Activated CD4-positive, alpha-beta T cell treated with anti-CD3 and anti-CD28 coated beads for 36 hours (primary cell): ENCODE measurements at regions not wholly inside any gene's neighbourhood (a gene's known extent, or its start where the extent isn't known, plus 50 kb on each side); places are given as distances from the start of the nearest gene placed in this dataset.
"Not testable (repeated sequence)": the region's sequence is repeated elsewhere in the genome, so short reads cannot be mapped to it uniquely, and the experiment has no call there.

ENCODE experiments used
- ATAC-seq: fragments of 200-7000 bp; cut with Tn5 transposase; one replicate; pipeline ENCODE4 v1.10.0; 2021; ENCODE audit warnings: mild to moderate bottlenecking, moderate library complexity
- CTCF ChIA-PET: fragments of 350-600 bp; sonication (Branson Sonifier 250); formaldehyde crosslinking; loops from one replicate; lab custom pipeline; 2021; ENCODE audit warnings: antibody characterized with exemption; lab: Charles Lee
- POLR2A ChIA-PET: fragments of 350-600 bp; sonication (Branson Sonifier 250); formaldehyde crosslinking; loops from one replicate; lab custom pipeline; 2021; ENCODE audit warnings: antibody characterized with exemption, inconsistent platforms; lab: Charles Lee
- DNase-seq: peaks from one replicate; pipeline ENCODE4 v3.0.0-alpha.2; 2020
- H3K27ac Mint-ChIP-seq: one replicate; pipeline ENCODE4 v1.8.0; 2021; ENCODE audit warnings: mixed read lengths
- H3K27me3 Mint-ChIP-seq: one replicate; pipeline ENCODE4 v1.8.0; 2021; ENCODE audit warnings: mixed read lengths
- H3K36me3 Mint-ChIP-seq: one replicate; pipeline ENCODE4 v1.8.0; 2021; ENCODE audit warnings: low read depth, mixed read lengths
- H3K4me1 Mint-ChIP-seq: one replicate; pipeline ENCODE4 v1.8.0; 2021; ENCODE audit warnings: mixed read lengths
- H3K4me3 Mint-ChIP-seq: one replicate; pipeline ENCODE4 v1.8.0; 2021; ENCODE audit warnings: mild to moderate bottlenecking, moderate library complexity, mixed read lengths
- H3K9me3 Mint-ChIP-seq: one replicate; pipeline ENCODE4 v1.8.0; 2021; ENCODE audit warnings: low read depth, mixed read lengths
- intact Hi-C, 2 experiments: fragments of 100-400 bp; cut with DNase I in 1 of 2; cut with micrococcal nuclease in 1 of 2; formaldehyde crosslinking; loops; one replicate each; pipeline versions ENCODE4 v1.14.2 to v1.15.1; 2022 to 2024; cut with DNase I, micrococcal nuclease

- no peak for ATAC-seq
- H3K4me3 Mint-ChIP-seq = no peak overlapping the region
- H3K27me3 Mint-ChIP-seq = no peaks in the 10 kb centered on the region
- intact Hi-C loops = no loop called here
- ChIA-PET CTCF (no interaction called here), POLR2A (no interaction called here)
- H3K27ac Mint-ChIP-seq = no peak overlapping the region
- no peaks in the 10 kb centered on the region for H3K4me1 Mint-ChIP-seq
- no peak for DNase-seq
- no peaks in the 10 kb centered on the region for H3K36me3 Mint-ChIP-seq
- no peaks in the 10 kb centered on the region for H3K9me3 Mint-ChIP-seq
Observed at GRCh38 chr11:105368711-105369110, 229.1 kb upstream of the CARD18 start.

GRCh38 chr11:105367129-105367528, 227.6 kb upstream of the CARD18 start:
- CTCF ChIA-PET = no interaction called here
- H3K4me3 Mint-ChIP-seq = no peak overlapping the region

GRCh38 chr11:105361651-105362050, 222.1 kb upstream of the CARD18 start:
- peaks cover 4% of the 10 kb centered on the region for H3K27me3 Mint-ChIP-seq
- H3K4me1 Mint-ChIP-seq = no peaks in the 10 kb centered on the region
- H3K36me3 Mint-ChIP-seq = no peaks in the 10 kb centered on the region
- no peaks in the 10 kb centered on the region for H3K9me3 Mint-ChIP-seq
- intact Hi-C loops = no loop called here
- ChIA-PET POLR2A (no interaction called here), CTCF (interaction anchor here (0.6 to 1.0 kb wide), 2 partner anchors 16 to 37 kb away, joined by 3 read pairs; no protein-coding TSS in a partner anchor)
- no peak overlapping the region for H3K27ac Mint-ChIP-seq
- H3K4me3 Mint-ChIP-seq = no peak overlapping the region
- ATAC-seq (no peak), DNase-seq (no peak)

More at GRCh38 chr11:105367129-105367528, 227.6 kb upstream of the CARD18 start:
- no peaks in the 10 kb centered on the region for H3K4me1 Mint-ChIP-seq
- H3K9me3 Mint-ChIP-seq = no peaks in the 10 kb centered on the region
- ATAC-seq (no peak), DNase-seq (no peak)
- H3K27me3 Mint-ChIP-seq = no peaks in the 10 kb centered on the region
- no peak overlapping the region for H3K27ac Mint-ChIP-seq
- intact Hi-C loops = no loop called here
- H3K36me3 Mint-ChIP-seq = no peaks in the 10 kb centered on the region
- POLR2A ChIA-PET = no interaction called here

- CTCF ChIA-PET = no interaction called here
- H3K4me1 Mint-ChIP-seq = no peaks in the 10 kb centered on the region
- ATAC-seq = no peak
- H3K4me3 Mint-ChIP-seq = no peak overlapping the region
- H3K27ac Mint-ChIP-seq = no peak overlapping the region
- no peaks in the 10 kb centered on the region for H3K36me3 Mint-ChIP-seq
- POLR2A ChIA-PET = no interaction called here
- H3K9me3 Mint-ChIP-seq = no peaks in the 10 kb centered on the region
- DNase-seq = no peak
- intact Hi-C loops = no loop called here
- H3K27me3 Mint-ChIP-seq = peaks cover 4% of the 10 kb centered on the region
Observed at GRCh38 chr11:105357764-105358163, 218.2 kb upstream of the CARD18 start.

- no peaks in the 10 kb centered on the region for H3K9me3 Mint-ChIP-seq
- no peak for ATAC-seq
- ChIA-PET POLR2A (no interaction called here), CTCF (no interaction called here)
- peaks cover 4% of the 10 kb centered on the region for H3K27me3 Mint-ChIP-seq
- intact Hi-C loops = no loop called here
- H3K27ac Mint-ChIP-seq = no peak overlapping the region
- no peak for DNase-seq
- H3K4me1 Mint-ChIP-seq = no peaks in the 10 kb centered on the region
- no peaks in the 10 kb centered on the region for H3K36me3 Mint-ChIP-seq
- H3K4me3 Mint-ChIP-seq = no peak overlapping the region
Observed at GRCh38 chr11:105357146-105357545, 217.6 kb upstream of the CARD18 start.

GRCh38 chr11:105349867-105350266, 210.3 kb upstream of the CARD18 start:
- ATAC-seq, H3K36me3 Mint-ChIP-seq, H3K4me3 Mint-ChIP-seq, intact Hi-C loops, H3K4me1 Mint-ChIP-seq, H3K27ac Mint-ChIP-seq, CTCF ChIA-PET, POLR2A ChIA-PET, H3K27me3 Mint-ChIP-seq, DNase-seq: not testable (repeated sequence)
- H3K9me3 Mint-ChIP-seq = peaks cover 12% of the 10 kb centered on the region

- Mint-ChIP-seq H3K36me3 (no peaks in the 10 kb centered on the region), H3K4me3 (no peak overlapping the region), H3K27me3 (no peaks in the 10 kb centered on the region), H3K4me1 (no peaks in the 10 kb centered on the region), H3K9me3 (peaks cover 6% of the 10 kb centered on the region), H3K27ac (no peak overlapping the region)
- no peak for DNase-seq
- intact Hi-C loops = no loop called here
- ATAC-seq = no peak
- POLR2A ChIA-PET = no interaction called here
- CTCF ChIA-PET = no interaction called here
Observed at GRCh38 chr11:105344938-105345337, 205.4 kb upstream of the CARD18 start.

- H3K4me3 Mint-ChIP-seq = no peak overlapping the region
- intact Hi-C loops = no loop called here
- no peaks in the 10 kb centered on the region for H3K36me3 Mint-ChIP-seq
- H3K27me3 Mint-ChIP-seq = peaks cover 6% of the 10 kb centered on the region
- ATAC-seq (no peak), DNase-seq (no peak)
- H3K9me3 Mint-ChIP-seq = peaks cover 9% of the 10 kb centered on the region
- no peak overlapping the region for H3K27ac Mint-ChIP-seq
- CTCF ChIA-PET = no interaction called here
- no peaks in the 10 kb centered on the region for H3K4me1 Mint-ChIP-seq
- POLR2A ChIA-PET = no interaction called here
Observed at GRCh38 chr11:105334025-105334714, 194.6 kb upstream of the CARD18 start.

GRCh38 chr11:105333153-105333552, 193.6 kb upstream of the CARD18 start:
- POLR2A ChIA-PET = no interaction called here
- H3K27ac Mint-ChIP-seq = no peak overlapping the region

GRCh38 chr11:105332171-105332570, 192.6 kb upstream of the CARD18 start:
- DNase-seq (no peak), ATAC-seq (no peak)
- CTCF ChIA-PET = no interaction called here
- Mint-ChIP-seq H3K27ac (no peak overlapping the region), H3K4me3 (no peak overlapping the region), H3K9me3 (peaks cover 7% of the 10 kb centered on the region), H3K36me3 (no peaks in the 10 kb centered on the region), H3K27me3 (peaks cover 6% of the 10 kb centered on the region), H3K4me1 (no peaks in the 10 kb centered on the region)
- POLR2A ChIA-PET = no interaction called here
- intact Hi-C loops = no loop called here

More at GRCh38 chr11:105333153-105333552, 193.6 kb upstream of the CARD18 start:
- no peak for ATAC-seq
- peaks cover 9% of the 10 kb centered on the region for H3K9me3 Mint-ChIP-seq
- no peak overlapping the region for H3K4me3 Mint-ChIP-seq
- CTCF ChIA-PET = interaction anchor here (0.5 kb wide), 1 partner anchor 530 kb away, joined by 3 read pairs; no protein-coding TSS in a partner anchor
- H3K4me1 Mint-ChIP-seq = no peaks in the 10 kb centered on the region
- peaks cover 6% of the 10 kb centered on the region for H3K27me3 Mint-ChIP-seq
- DNase-seq = no peak
- H3K36me3 Mint-ChIP-seq = no peaks in the 10 kb centered on the region
- intact Hi-C loops = no loop called here

GRCh38 chr11:105328061-105328460, 188.5 kb upstream of the CARD18 start:
- Mint-ChIP-seq H3K36me3 (no peaks in the 10 kb centered on the region), H3K27me3 (peaks cover 2% of the 10 kb centered on the region), H3K9me3 (no peaks in the 10 kb centered on the region), H3K4me3 (no peak overlapping the region), H3K27ac (no peak overlapping the region), H3K4me1 (no peaks in the 10 kb centered on the region)
- POLR2A ChIA-PET = no interaction called here
- ATAC-seq = no peak
- intact Hi-C loops = no loop called here
- CTCF ChIA-PET = no interaction called here
- DNase-seq = no peak

GRCh38 chr11:105324156-105324555, 184.6 kb upstream of the CARD18 start:
- ATAC-seq (no peak), DNase-seq (no peak)
- Mint-ChIP-seq H3K27me3 (peaks cover 5% of the 10 kb centered on the region), H3K36me3 (no peaks in the 10 kb centered on the region), H3K4me3 (no peak overlapping the region), H3K9me3 (no peaks in the 10 kb centered on the region), H3K27ac (no peak overlapping the region), H3K4me1 (no peaks in the 10 kb centered on the region)
- intact Hi-C loops = no loop called here
- ChIA-PET POLR2A (no interaction called here), CTCF (no interaction called here)
